GM18868 (cell line): ENCODE measurements at regions not wholly inside any gene's neighbourhood (a gene's known extent, or its start where the extent isn't known, plus 50 kb on each side); places are given as distances from the start of the nearest gene placed in this dataset.

Experiments used
- ATAC-seq: cut with Tn5 transposase; IDR thresholded peaks from one replicate; pipeline ENCODE4 v1.9.1; 2021; ENCODE audit warnings: mild to moderate bottlenecking, moderate library complexity; ENCODE audit not compliant: unreplicated experiment

- no peak for ATAC-seq
These were observed 91.0 kb downstream of the GPAM start for GRCh38 chr10:112092519-112092918.

- ATAC-seq = no peak
These were observed 88.6 kb downstream of the GPAM start for GRCh38 chr10:112094984-112095383.

- ATAC-seq = no peak
These were observed 87.8 kb downstream of the GPAM start for GRCh38 chr10:112095731-112096130.

GRCh38 chr10:112098682-112099081, 84.9 kb downstream of the GPAM start:
- ATAC-seq = no peak
